ENCODE measurements at regions not wholly inside any gene's neighbourhood (a gene's known extent, or its start where the extent isn't known, plus 50 kb on each side); places are given as distances from the start of the nearest gene placed in this dataset.

GRCh38 chr5:121088341-121088740 lies 624.2 kb downstream of the PRR16 start:
- Histone ChIP-seq H3K36me3 (replicated peaks in 1 of 2; ENCODE audit: control insufficient read depth in 1 of 2, insufficient read depth in 2 of 2, low read length in 2 of 2) (no peaks in the 10 kb centered on the region), H3K4me1 (ENCODE audit: insufficient read depth, low read length) (no peaks in the 10 kb centered on the region), H3K4me2 (ENCODE audit: low read depth, low read length) (no peak overlapping the region), H2AFZ (ENCODE audit: low read length) (no peak overlapping the region), H3K27me3 (ENCODE audit: control insufficient read depth in 1 of 2, insufficient read depth in 2 of 2, low read length in 2 of 2) (no peaks in the 10 kb centered on the region), H3K79me2 (ENCODE audit: insufficient read depth, low read length) (no peaks in the 10 kb centered on the region), H3K9ac (ENCODE audit: insufficient read depth, low read depth, low read length) (no peak overlapping the region), H4K20me1 (ENCODE audit: insufficient read depth, low read length) (no peaks in the 10 kb centered on the region), H3K9me3 (ENCODE audit: low read length) (no peaks in the 10 kb centered on the region), H3K4me3 (replicated peaks in 1 of 3; ENCODE audit: insufficient read depth in 1 of 3, low read depth in 2 of 3, low read length in 3 of 3) (no peak overlapping the region), H3K27ac (ENCODE audit: extremely low read length, insufficient read depth, low read length) (no peak overlapping the region)
- in situ Hi-C loops (cut with HindIII; ENCODE audit: extremely low pct_ligation_motif_present, low pct_unique_long_range_greater_than_20kb): no loop called here
- CTCF ChIA-PET (ENCODE audit: low intra/inter-chr PET ratio, low total read pairs): no interaction called here
- no peak for DNase-seq (ENCODE audit: low spot score)
- FAIRE-seq: no peak
- POLR2A ChIA-PET: no interaction called here
- 9% methylated on average over 2 of the region's 2 CpGs for WGBS (ENCODE audit: low lambda C conversion rate)
- intact Hi-C loops (cut with micrococcal nuclease; ENCODE audit: unreplicated experiment): no loop called here
- ATAC-seq: no peak
- no TSS peak for BruUV-seq (replicated peaks)
- no peak for TF ChIP-seq TCF7 (IDR thresholded peaks at IDR 0.05; ENCODE audit: low read depth)
- no peak for TF ChIP-seq CHD4 (IDR thresholded peaks at IDR 0.05; ENCODE audit: borderline replicate concordance, low read length)
- TF ChIP-seq ZNF570 (CRISPR knock-in tag; IDR thresholded peaks at IDR 0.05; ENCODE audit: borderline replicate concordance): no peak
- TF ChIP-seq ELF4 (CRISPR knock-in tag; IDR thresholded peaks at IDR 0.05; ENCODE audit: borderline replicate concordance): no peak
- no peak for TF ChIP-seq ZNF674 (CRISPR knock-in tag; IDR thresholded peaks at IDR 0.05; ENCODE audit: low read depth)
- no peak for TF ChIP-seq ZNF614 (CRISPR knock-in tag; IDR thresholded peaks at IDR 0.05; ENCODE audit: borderline replicate concordance)
- no peak for TF ChIP-seq NAIF1 (CRISPR knock-in tag; IDR thresholded peaks at IDR 0.05; ENCODE audit: borderline replicate concordance)
- no peak for TF ChIP-seq ZNF501 (CRISPR knock-in tag; IDR thresholded peaks at IDR 0.05)
- TF ChIP-seq ATF7-NPFF (CRISPR knock-in tag; IDR thresholded peaks at IDR 0.05; ENCODE audit: low read depth): no peak
- TF ChIP-seq REXO4 (CRISPR knock-in tag; IDR thresholded peaks at IDR 0.05; ENCODE audit: borderline replicate concordance): no peak
- TF ChIP-seq TBP (CRISPR knock-in tag; IDR thresholded peaks at IDR 0.05): no peak
- TF ChIP-seq MBNL3 (CRISPR knock-in tag; conservative IDR thresholded peaks at IDR 0.05): no peak
